Spleen (tissue), 11 donors: ENCODE measurements at regions not wholly inside any gene's neighbourhood (a gene's known extent, or its start where the extent isn't known, plus 50 kb on each side); places are given as distances from the start of the nearest gene placed in this dataset.
A peak's percentile ranks its signal among the peaks of the same experiment; 100 is the strongest.

Experiments used
- DNase-seq: peaks from one replicate; pipeline ENCODE4 v3.0.0-alpha.2; 2020
- H3K27ac ChIP-seq, 8 donors: fragments of 200-600 bp; sonication (generic) in 7 of 8; 1 replicate in 4 of 8; 2 replicates in 4 of 8; pipeline versions ENCODE4 v1.5.0 to v1.8.0; 2016 to 2021; ENCODE audit warnings: inconsistent platforms in 4 of 8, mild to moderate bottlenecking in 4 of 8, moderate library complexity in 1 of 8
- H3K27me3 ChIP-seq, 7 donors: fragments of 200-600 bp; sonication (generic) in 6 of 7; replicated peaks in 1 of 7; 1 replicate in 4 of 7; 2 replicates in 3 of 7; pipeline versions ENCODE4 v1.5.0 to v1.8.0; 2016 to 2021; ENCODE audit warnings: inconsistent platforms in 3 of 7, mild to moderate bottlenecking in 1 of 7
- H3K36me3 ChIP-seq, 6 donors: fragments of 200-600 bp; sonication (generic) in 5 of 6; 1 replicate in 4 of 6; 2 replicates in 2 of 6; pipeline versions ENCODE4 v1.5.0 to v1.8.0; 2016 to 2021; ENCODE audit warnings: inconsistent platforms in 2 of 6
- H3K4me1 ChIP-seq, 6 donors: fragments of 200-600 bp; sonication (generic) in 5 of 6; 1 replicate in 3 of 6; 2 replicates in 3 of 6; pipeline versions ENCODE4 v1.5.0 to v1.8.0; 2016 to 2021; ENCODE audit warnings: inconsistent platforms in 3 of 6
- H3K4me3 ChIP-seq, 8 donors: fragments of 200-600 bp; sonication (generic) in 7 of 8; 1 replicate in 4 of 8; 2 replicates in 4 of 8; pipeline versions ENCODE4 v1.5.0 to v1.8.0; 2016 to 2021; ENCODE audit warnings: inconsistent platforms in 4 of 8, mild to moderate bottlenecking in 4 of 8, moderate library complexity in 2 of 8
- H3K9me3 ChIP-seq, 8 donors: fragments of 200-600 bp; sonication (generic) in 7 of 8; 1 replicate in 4 of 8; 2 replicates in 4 of 8; pipeline versions ENCODE4 v1.5.0 to v1.8.0; 2016 to 2021; ENCODE audit warnings: inconsistent platforms in 4 of 8
- POLR2A ChIP-seq, 3 donors: fragments of 450-650 bp; IDR thresholded peaks; one replicate each; pipeline ENCODE4 v1.5.1; 2017; ENCODE audit warnings: antibody characterized with exemption in 3 of 3, mild to moderate bottlenecking in 1 of 3
- POLR2AphosphoS5 ChIP-seq, 3 donors: sonication (generic); formaldehyde crosslinking; IDR thresholded peaks; one replicate each; pipeline ENCODE4 v1.5.1; 2017; ENCODE audit warnings: antibody characterized with exemption in 3 of 3
- WGBS, 5 donors: extraction: QIAGEN DNeasy Blood & Tissue Kit in 3 of 5; methylation state at CpG; one replicate each; pipeline versions ENCODE4 v1.1.5 to v1.1.7; 2013 to 2018; 5-methylcytosine and 5-hydroxymethylcytosine counted together
- intact Hi-C: fragments of 100-400 bp; cut with DNase I; formaldehyde crosslinking; loops from one replicate; pipeline ENCODE4 v1.15.0; 2023; ENCODE audit warnings: low total_unique reads
- TF ChIP-seq, protein P1 (sequence below), 11 experiments: fragments of 200-600 bp in 7 of 11; fragments of 450-650 bp in 4 of 11; sonication (generic) in 4 of 11; IDR thresholded peaks in 8 of 11; conservative IDR thresholded peaks in 3 of 11; 1 replicate in 7 of 11; 2 replicates in 4 of 11; pipeline versions ENCODE4 v1.4.0 to v1.8.0; 2016 to 2021; ENCODE audit warnings: antibody characterized with exemption in 11 of 11, inconsistent platforms in 4 of 11, mild to moderate bottlenecking in 1 of 11
- donor health status: healthy with polysubstance abuse.
- donor health status: DM: no; HTN: no; CAD: no; lungs with moderate emphysema.
- donor health status: DM: no; HTN: no; CAD: no.
- donor health status: Bipolar disorder and iron deficiency.
- donor health status: healthy.
- donor health status: DM: no; HTN: no; CAD: no.
- donor health status: DM: yes; HTN: yes; CAD: no.

GRCh38 chr2:105617631-105618350, 126.9 kb upstream of the NCK2 start:
- TF ChIP-seq, protein P1, sequence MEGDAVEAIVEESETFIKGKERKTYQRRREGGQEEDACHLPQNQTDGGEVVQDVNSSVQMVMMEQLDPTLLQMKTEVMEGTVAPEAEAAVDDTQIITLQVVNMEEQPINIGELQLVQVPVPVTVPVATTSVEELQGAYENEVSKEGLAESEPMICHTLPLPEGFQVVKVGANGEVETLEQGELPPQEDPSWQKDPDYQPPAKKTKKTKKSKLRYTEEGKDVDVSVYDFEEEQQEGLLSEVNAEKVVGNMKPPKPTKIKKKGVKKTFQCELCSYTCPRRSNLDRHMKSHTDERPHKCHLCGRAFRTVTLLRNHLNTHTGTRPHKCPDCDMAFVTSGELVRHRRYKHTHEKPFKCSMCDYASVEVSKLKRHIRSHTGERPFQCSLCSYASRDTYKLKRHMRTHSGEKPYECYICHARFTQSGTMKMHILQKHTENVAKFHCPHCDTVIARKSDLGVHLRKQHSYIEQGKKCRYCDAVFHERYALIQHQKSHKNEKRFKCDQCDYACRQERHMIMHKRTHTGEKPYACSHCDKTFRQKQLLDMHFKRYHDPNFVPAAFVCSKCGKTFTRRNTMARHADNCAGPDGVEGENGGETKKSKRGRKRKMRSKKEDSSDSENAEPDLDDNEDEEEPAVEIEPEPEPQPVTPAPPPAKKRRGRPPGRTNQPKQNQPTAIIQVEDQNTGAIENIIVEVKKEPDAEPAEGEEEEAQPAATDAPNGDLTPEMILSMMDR (IDR thresholded peaks at IDR 0.05 in 8 of 11, conservative IDR thresholded peaks at IDR 0.05 in 3 of 11): no peak
- no peak for TF ChIP-seq POLR2AphosphoS5 (IDR thresholded peaks at IDR 0.05)
- no peak for TF ChIP-seq POLR2A (IDR thresholded peaks at IDR 0.05)
- no peaks in the 10 kb centered on the region for H3K36me3 ChIP-seq
- intact Hi-C loops: no loop called here
- H3K27ac ChIP-seq: no peak overlapping the region
- no peak overlapping the region for H3K4me3 ChIP-seq
- no peaks in the 10 kb centered on the region for H3K4me1 ChIP-seq
- no peaks in the 10 kb centered on the region for H3K9me3 ChIP-seq
- no peaks in the 10 kb centered on the region for H3K27me3 ChIP-seq
- DNase-seq: no peak
- WGBS, 5 donors: 79 to 85% (median 83%) methylated on average over 12 of the region's 12 CpGs

- 87 to 93% (median 87%) methylated on average over 8 of the region's 8 CpGs for whole genome bisulfite sequencing, 5 donors
- no peak overlapping the region for H3K27ac ChIP-seq
- intact Hi-C loops: no loop called here
- H3K36me3 ChIP-seq: no peaks in the 10 kb centered on the region
- TF ChIP-seq, protein P1 (IDR thresholded peaks at IDR 0.05 in 8 of 11, conservative IDR thresholded peaks at IDR 0.05 in 3 of 11): no peak
- no peak for TF ChIP-seq POLR2A (IDR thresholded peaks at IDR 0.05)
- no peak for TF ChIP-seq POLR2AphosphoS5 (IDR thresholded peaks at IDR 0.05)
- no peaks in the 10 kb centered on the region for H3K27me3 ChIP-seq
- H3K9me3 ChIP-seq: no peaks in the 10 kb centered on the region
- H3K4me1 ChIP-seq: no peaks in the 10 kb centered on the region
- no peak for DNase-seq
- H3K4me3 ChIP-seq: no peak overlapping the region
Observed at GRCh38 chr2:105615305-105615704, 129.4 kb upstream of the NCK2 start.

GRCh38 chr2:105611811-105612424, 132.8 kb upstream of the NCK2 start:
- WGBS, 5 donors: 70 to 86% (median 81%) methylated on average over 6 of the region's 6 CpGs
- H3K9me3 ChIP-seq: no peaks in the 10 kb centered on the region
- intact Hi-C loops: no loop called here
- no peaks in the 10 kb centered on the region for H3K27me3 ChIP-seq
- no peak overlapping the region for H3K4me3 ChIP-seq
- H3K36me3 ChIP-seq: no peaks in the 10 kb centered on the region
- H3K4me1 ChIP-seq: peaks cover 0 to 9% (median 0%) of the 10 kb centered on the region in 6 donors
- H3K27ac ChIP-seq: peak overlapping the region in 5 of 8 donors; percentile 10 to 61 (median 50)
- DNase-seq: no peak
- TF ChIP-seq POLR2AphosphoS5 (IDR thresholded peaks at IDR 0.05): no peak
- TF ChIP-seq, protein P1 (IDR thresholded peaks at IDR 0.05 in 8 of 11, conservative IDR thresholded peaks at IDR 0.05 in 3 of 11): no peak
- TF ChIP-seq POLR2A (IDR thresholded peaks at IDR 0.05): no peak

- Histone ChIP-seq H3K27me3 (no peaks in the 10 kb centered on the region), H3K4me3 (no peak overlapping the region), H3K9me3 (no peaks in the 10 kb centered on the region), H3K36me3 (no peaks in the 10 kb centered on the region), H3K27ac (peak overlapping the region in 4 of 8 donors; percentile 4 to 61 (median 54)), H3K4me1 (peaks cover 0 to 9% (median 0%) of the 10 kb centered on the region in 6 donors)
- no peak for TF ChIP-seq POLR2AphosphoS5 (IDR thresholded peaks at IDR 0.05)
- TF ChIP-seq, protein P1 (IDR thresholded peaks at IDR 0.05 in 8 of 11, conservative IDR thresholded peaks at IDR 0.05 in 3 of 11): no peak
- no peak for TF ChIP-seq POLR2A (IDR thresholded peaks at IDR 0.05)
- DNase-seq: no peak
- intact Hi-C loops: no loop called here
- 81 to 96% (median 90%) methylated on average over 2 of the region's 2 CpGs for WGBS, 5 donors
Observed at GRCh38 chr2:105611333-105611637, 133.4 kb upstream of the NCK2 start.
